Smooth muscle cell (in vitro differentiated cells): ENCODE measurements at regions not wholly inside any gene's neighbourhood (a gene's known extent, or its start where the extent isn't known, plus 50 kb on each side); places are given as distances from the start of the nearest gene placed in this dataset.

Experiments used
- DNase-seq: peaks from one replicate; lab custom pipeline; 2025; ENCODE audit not compliant: unreplicated experiment; lab: John Stamatoyannopoulos, UW
- H2AFZ ChIP-seq: fragments of 200-600 bp; sonication (generic); 2 replicates; pipeline ENCODE4 v1.6.0; 2016; ENCODE audit warnings: antibody characterized with exemption, low read depth, mild to moderate bottlenecking
- H3F3A ChIP-seq: fragments of 200-600 bp; sonication (generic); 2 replicates; pipeline ENCODE4 v1.6.0; 2017; ENCODE audit warnings: antibody characterized with exemption, low read depth
- H3K27ac ChIP-seq: fragments of 200-600 bp; sonication (generic); 2 replicates; pipeline ENCODE4 v1.5.1; 2016; ENCODE audit warnings: low read depth, mild to moderate bottlenecking
- H3K27me3 ChIP-seq: fragments of 200-600 bp; sonication (generic); 2 replicates; pipeline ENCODE4 v1.6.1; 2016; ENCODE audit warnings: low read depth, mild to moderate bottlenecking
- H3K36me3 ChIP-seq: fragments of 200-600 bp; sonication (generic); 2 replicates; pipeline ENCODE4 v1.5.1; 2016; ENCODE audit warnings: low read depth
- H3K4me1 ChIP-seq: fragments of 200-600 bp; sonication (generic); 2 replicates; pipeline ENCODE4 v1.5.1; 2016; ENCODE audit warnings: low read depth
- H3K4me2 ChIP-seq: fragments of 200-600 bp; sonication (generic); 2 replicates; pipeline ENCODE4 v1.6.0; 2016; ENCODE audit warnings: mild to moderate bottlenecking
- H3K4me3 ChIP-seq: fragments of 200-600 bp; sonication (generic); 2 replicates; pipeline ENCODE4 v1.5.1; 2016; ENCODE audit warnings: mild to moderate bottlenecking
- H3K79me2 ChIP-seq: fragments of 200-600 bp; sonication (generic); 2 replicates; pipeline ENCODE4 v1.6.0; 2016; ENCODE audit warnings: low read depth, mild to moderate bottlenecking
- H3K9ac ChIP-seq: fragments of 200-600 bp; sonication (generic); 2 replicates; pipeline ENCODE4 v1.6.0; 2016; ENCODE audit warnings: low read depth
- H3K9me3 ChIP-seq: fragments of 200-600 bp; sonication (generic); replicated peaks from 2 replicates; pipeline ENCODE4 v1.5.1; 2016; ENCODE audit warnings: low read depth
- H4K20me1 ChIP-seq: fragments of 200-600 bp; sonication (generic); 2 replicates; pipeline ENCODE4 v1.6.0; 2016; ENCODE audit warnings: low read depth
- CTCF ChIP-seq: fragments of 200-600 bp; sonication (generic); IDR thresholded peaks from 2 replicates; pipeline ENCODE4 v1.5.1; 2017; ENCODE audit warnings: borderline replicate concordance, mild to moderate bottlenecking, antibody characterized with exemption; ENCODE audit not compliant: insufficient read depth, poor library complexity, severe bottlenecking
- WGBS: methylation state at CpG from one replicate; pipeline ENCODE4 v1.1.7; 2016; ENCODE audit warnings: low lambda C conversion rate; 5-methylcytosine and 5-hydroxymethylcytosine counted together

GRCh38 chr2:71786291-71787107 is 333.1 kb downstream of the DYSF start:
- H3K9me3 ChIP-seq: no peaks in the 10 kb centered on the region
- DNase-seq: no peak

GRCh38 chr2:71785516-71785981 is 332.2 kb downstream of the DYSF start:
- 92% methylated on average over 16 of the region's 23 CpGs for WGBS
- Histone ChIP-seq H3K4me1 (no peaks in the 10 kb centered on the region), H3K27ac (no peak overlapping the region), H3K36me3 (no peaks in the 10 kb centered on the region), H3K4me2 (no peak overlapping the region), H4K20me1 (no peaks in the 10 kb centered on the region), H3K9ac (no peak overlapping the region), H3F3A (no peaks in the 10 kb centered on the region), H3K79me2 (no peaks in the 10 kb centered on the region), H3K4me3 (no peak overlapping the region), H3K9me3 (no peaks in the 10 kb centered on the region), H2AFZ (no peak overlapping the region), H3K27me3 (peaks cover 2% of the 10 kb centered on the region)
- DNase-seq: no peak
- TF ChIP-seq CTCF: no peak

More at GRCh38 chr2:71786291-71787107, 333.1 kb downstream of the DYSF start:
- no peak overlapping the region for H3K27ac ChIP-seq
- no peaks in the 10 kb centered on the region for H3F3A ChIP-seq
- H3K9ac ChIP-seq: no peak overlapping the region
- no peak for TF ChIP-seq CTCF
- H3K27me3 ChIP-seq: no peaks in the 10 kb centered on the region
- H3K79me2 ChIP-seq: no peaks in the 10 kb centered on the region
- WGBS: 94% methylated on average over 17 of the region's 17 CpGs
- no peaks in the 10 kb centered on the region for H3K4me1 ChIP-seq
- no peak overlapping the region for H3K4me2 ChIP-seq
- no peak overlapping the region for H3K4me3 ChIP-seq
- H4K20me1 ChIP-seq: no peaks in the 10 kb centered on the region
- H3K36me3 ChIP-seq: no peaks in the 10 kb centered on the region
- H2AFZ ChIP-seq: no peak overlapping the region

GRCh38 chr2:71784734-71785511 is 331.6 kb downstream of the DYSF start:
- Histone ChIP-seq H3K79me2 (no peaks in the 10 kb centered on the region), H3K27me3 (peaks cover 4% of the 10 kb centered on the region), H3K4me3 (no peak overlapping the region), H3K36me3 (no peaks in the 10 kb centered on the region), H3K27ac (no peak overlapping the region), H3K9me3 (no peaks in the 10 kb centered on the region), H3K9ac (no peak overlapping the region), H2AFZ (no peak overlapping the region), H3F3A (no peaks in the 10 kb centered on the region), H3K4me2 (no peak overlapping the region), H4K20me1 (no peaks in the 10 kb centered on the region), H3K4me1 (no peaks in the 10 kb centered on the region)
- WGBS: 66% methylated on average over 8 of the region's 8 CpGs
- no peak for DNase-seq
- no peak for TF ChIP-seq CTCF
